Activated CD4-positive, alpha-beta T cell treated with anti-CD3 and anti-CD28 coated beads, Interleukin-2, amount 50 U/mL, for 4 hours (primary cell): ENCODE measurements at regions not wholly inside any gene's neighbourhood (a gene's known extent, or its start where the extent isn't known, plus 50 kb on each side); places are given as distances from the start of the nearest gene placed in this dataset.
"Not testable (repeated sequence)": the region's sequence is repeated elsewhere in the genome, so short reads cannot be mapped to it uniquely, and the experiment has no call there.

ENCODE experiments used
- DNase-seq, 2 experiments: peaks; one replicate each; pipeline ENCODE4 v3.0.0-alpha.2; 2020

DNA sequence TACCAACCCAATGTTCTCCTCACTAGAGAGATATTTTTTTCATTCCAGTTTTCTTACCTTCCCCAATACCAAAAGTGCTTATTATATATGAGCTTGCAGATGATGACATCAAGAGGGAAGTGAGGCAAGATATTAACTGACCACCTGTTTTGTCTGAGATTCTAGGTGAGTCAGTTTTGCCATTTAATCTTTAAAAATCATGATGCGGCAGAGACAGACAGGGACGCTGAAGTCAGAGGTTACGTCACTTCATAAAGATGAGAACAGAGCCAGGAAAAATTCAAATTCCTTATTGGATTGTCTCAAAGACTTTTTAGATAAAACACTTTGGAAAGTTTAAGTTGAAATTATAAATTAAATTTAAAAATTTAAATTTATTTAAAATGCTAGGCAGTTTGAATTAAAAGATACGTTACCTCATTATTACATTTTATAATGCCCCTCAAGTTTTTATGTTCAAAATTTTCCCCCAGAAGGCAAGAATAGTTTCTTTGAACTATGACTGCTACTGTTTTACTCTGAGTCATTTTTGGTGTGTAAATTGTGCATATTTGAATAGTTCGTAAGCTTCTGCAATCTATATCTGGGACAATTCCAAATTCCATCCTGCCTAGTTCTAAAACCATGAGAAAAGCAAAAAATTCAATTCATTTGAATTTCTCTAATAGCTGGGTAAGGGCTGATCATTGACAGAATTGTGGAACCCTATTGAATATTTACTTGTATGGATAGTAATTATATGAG is 839.6 kb upstream of the GOT2 start:
- no peak for DNase-seq

DNA sequence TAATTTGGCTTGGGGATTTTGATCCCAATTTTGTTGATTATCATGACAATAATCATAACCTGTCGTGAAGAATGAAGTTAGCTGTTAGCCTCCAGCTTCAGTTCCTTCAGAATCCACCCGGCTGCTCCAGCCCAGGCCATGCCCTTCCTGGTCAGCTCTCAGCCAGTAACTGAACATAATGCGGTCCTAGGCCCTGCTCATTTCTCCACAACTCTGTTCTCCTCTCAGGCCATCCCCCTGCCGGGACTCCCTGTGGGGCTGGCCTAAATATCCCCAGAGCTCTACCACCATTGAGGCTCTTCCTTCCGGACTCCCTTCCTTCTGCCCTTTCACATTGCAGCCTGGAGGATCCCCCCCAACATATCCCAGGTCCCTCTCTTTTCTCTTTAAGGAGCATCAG is 833.4 kb upstream of the GOT2 start:
- no peak for DNase-seq

DNA sequence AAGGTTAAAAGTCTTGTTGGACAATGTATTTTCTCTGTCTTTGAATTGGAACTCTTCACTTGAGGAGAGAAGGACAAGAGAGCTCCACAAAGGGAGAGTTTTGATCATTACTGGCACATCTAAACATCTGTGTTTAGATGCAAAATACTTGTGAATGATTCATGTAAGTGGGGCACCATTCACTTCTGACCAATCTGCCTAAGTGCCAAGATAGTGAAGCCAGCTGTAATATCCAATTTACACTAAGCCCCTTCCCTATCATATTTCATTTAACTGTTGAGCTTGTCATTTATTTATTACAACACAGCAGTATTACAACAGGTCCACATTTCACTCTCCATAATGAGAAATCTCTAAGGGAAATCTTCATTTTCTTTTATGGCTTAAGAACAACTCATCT is 832.3 kb upstream of the GOT2 start:
- DNase-seq = no peak

DNA sequence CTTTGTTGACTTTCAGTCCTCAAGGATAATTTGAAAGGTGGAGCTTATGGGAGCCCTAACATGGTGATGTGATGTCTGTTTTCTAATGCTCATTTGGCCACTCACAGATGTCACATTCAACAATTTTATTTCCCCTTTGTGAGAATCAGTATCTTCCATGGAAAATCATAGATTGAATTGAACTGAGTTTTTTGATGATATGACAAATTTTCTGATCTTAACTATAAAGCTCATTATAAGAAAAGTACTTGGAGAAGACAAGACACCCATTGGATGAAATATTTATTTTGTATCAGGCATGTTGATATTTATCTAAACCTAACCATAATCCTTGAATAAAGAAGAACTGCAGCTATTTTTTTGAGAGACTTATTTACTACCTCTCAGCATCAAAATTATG is 824.6 kb upstream of the GOT2 start:
- no peak for DNase-seq

DNA sequence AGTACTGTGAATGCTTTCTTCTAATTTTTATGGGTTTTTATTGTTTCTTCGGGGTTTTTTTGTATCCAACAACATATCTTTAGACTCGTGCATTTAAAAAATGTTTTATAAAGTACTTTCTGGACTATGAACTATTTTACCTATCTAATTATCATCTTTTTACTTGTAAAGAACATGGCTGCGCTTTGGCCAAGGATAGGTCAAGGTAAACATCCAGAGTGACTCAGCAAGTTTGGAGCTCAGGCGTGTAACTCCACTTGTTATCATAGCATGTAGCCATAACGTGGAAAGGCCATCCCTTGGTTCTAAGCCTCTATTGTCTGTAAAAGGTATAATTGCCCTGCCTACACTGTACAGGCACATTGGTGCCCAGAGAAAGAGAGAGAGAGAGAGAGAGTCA is 818.0 kb upstream of the GOT2 start:
- DNase-seq = no peak

DNA sequence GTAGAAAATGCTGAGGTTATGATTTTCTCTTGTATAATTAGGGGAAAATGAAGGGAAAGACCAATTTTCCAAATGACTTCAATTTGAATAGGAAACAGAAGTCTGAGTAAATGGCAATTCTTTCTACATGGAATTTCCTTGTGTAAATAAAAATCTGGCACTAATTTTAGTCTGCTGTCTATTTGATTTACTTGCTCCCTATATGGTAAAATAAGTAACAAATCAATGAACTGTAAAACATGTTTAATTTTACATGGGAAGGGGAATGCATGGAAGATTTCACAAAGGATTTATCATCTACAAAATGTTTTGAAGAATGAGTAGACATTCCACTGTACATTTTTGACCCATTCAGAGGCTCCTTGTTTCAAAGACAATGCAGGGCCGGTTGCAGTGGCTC is 811.6 kb upstream of the GOT2 start:
- DNase-seq = no peak

DNA sequence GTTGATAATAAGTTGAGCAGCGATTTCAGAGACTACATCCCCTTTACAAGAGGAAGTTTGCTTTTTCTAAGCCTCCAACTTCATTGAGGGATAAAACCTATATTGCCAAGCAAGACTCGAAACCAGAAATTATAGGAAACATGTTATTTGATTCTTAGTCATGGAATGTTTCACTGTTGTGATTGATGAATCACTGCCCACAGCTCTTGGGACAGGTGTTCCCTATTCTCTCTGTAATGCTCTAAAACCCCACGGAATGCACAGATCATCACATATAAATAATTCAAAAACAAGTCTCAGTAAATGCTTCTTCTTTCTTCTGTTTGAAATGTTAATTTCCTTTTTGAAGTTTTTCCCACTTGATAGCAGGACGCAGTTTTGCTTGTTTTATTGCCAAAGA is 809.5 kb upstream of the GOT2 start:
- DNase-seq = no peak

DNA sequence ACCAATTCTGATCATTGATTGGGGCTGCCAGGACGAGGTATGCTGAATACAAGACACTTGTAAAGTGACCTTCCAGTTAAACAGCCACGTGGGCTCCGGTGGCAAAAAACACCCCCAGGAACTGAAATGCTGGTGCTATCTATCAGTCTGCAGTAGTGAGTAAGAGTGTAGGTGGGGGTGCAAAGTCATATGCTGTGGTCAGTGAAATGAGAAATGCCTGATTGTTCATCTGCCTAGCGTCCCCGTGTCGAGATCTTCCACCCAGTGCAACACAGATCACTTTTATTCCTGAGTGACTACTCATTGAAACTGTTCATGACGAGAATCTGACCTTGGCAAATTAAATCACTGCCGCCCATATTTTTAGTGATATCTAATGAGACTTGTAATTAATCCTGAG is 806.5 kb upstream of the GOT2 start:
- DNase-seq = no peak

DNA sequence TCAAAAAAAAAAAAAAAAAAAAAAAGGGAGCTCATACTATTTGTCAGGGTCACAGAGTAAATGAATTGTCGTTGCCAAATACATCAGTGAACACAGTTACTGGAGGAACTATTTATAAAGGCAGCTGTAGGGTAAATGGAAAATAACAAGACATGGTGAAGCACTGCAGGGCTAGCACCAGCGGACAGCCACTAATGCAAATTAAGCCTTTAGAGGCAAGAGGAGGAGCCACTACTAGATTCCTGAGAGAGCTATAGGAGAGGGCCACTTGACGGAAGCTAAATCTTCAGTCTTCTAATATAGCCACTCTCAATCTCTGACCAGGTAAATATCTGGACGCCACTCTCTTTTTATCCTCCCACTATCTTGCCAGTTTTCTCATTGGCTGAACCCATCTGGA is 801.2 kb upstream of the GOT2 start:
- no peak for DNase-seq

DNA sequence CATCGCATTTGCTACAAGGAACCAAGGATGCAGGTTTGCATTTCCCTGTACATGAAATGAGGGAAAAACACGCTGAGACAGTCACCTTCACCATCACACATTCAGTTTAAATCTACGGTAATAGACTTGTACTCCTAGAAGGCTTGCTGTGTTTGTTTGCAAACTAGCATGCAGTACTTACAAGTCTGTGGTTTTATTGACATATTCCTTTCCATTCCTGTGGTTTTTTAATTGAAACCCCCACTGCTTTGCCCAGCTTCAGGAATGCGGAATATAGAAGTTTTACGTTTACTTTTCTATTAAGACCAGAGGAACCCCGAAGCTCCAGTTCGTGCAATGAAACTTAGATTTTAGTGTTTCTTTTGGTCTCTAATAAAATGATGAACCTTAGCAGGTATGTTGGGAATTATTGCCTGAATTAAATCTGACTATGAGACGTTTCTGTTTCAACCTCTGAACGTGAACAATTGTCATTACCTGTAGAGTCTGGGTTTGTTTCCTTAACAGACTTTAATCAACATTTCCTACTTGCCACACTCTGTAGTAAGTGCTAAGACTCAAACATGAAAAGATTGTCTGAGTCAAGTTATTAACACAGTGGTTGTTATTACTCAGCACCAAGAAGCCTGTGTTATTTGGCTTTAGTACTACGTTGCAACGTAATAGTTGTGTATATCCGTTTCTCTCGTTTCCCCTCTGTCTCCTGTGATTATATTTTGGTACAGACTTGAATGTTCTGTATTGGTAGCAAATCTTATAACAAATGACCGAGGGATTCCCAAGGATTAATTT is 793.3 kb upstream of the GOT2 start:
- DNase-seq = no peak

DNA sequence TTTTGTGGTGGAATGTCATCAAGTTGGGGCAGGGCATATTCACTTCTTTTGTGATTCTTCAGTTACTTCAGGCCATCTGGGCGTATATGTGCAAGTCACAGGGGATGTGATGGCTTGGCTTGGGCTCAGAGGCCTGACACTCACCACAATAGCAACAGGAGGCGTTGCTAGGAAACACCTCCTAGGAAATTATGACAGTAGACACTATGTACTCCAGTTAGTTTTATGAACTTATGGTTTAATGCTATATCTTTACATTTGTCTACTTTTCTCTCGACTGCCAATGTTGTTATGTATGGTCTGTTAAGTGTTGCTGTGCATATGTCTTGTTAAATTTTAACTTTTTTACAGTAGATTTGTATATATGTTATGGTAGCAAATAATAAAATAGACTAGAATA is 788.7 kb upstream of the GOT2 start:
- no peak for DNase-seq

DNA sequence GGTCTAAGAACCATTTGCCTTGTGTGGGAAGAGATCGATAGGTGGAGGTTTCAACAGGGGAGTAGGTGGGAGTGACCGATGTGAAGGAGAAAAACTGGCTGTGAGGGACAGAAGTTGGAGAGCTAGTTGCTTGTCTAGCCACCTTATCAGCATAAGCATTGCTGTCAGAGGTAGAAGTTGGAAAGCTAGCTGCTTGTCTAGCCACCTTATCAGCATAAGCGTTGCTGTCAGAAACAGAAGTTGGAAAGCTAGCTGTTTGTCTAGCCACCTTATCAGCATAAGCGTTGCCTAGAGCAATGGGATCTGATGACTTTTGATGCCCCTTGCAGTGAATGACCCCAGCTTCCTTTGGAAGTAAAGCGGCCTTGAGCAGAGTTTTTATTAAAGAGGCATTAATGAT is 784.6 kb upstream of the GOT2 start:
- not testable (repeated sequence) for DNase-seq

DNA sequence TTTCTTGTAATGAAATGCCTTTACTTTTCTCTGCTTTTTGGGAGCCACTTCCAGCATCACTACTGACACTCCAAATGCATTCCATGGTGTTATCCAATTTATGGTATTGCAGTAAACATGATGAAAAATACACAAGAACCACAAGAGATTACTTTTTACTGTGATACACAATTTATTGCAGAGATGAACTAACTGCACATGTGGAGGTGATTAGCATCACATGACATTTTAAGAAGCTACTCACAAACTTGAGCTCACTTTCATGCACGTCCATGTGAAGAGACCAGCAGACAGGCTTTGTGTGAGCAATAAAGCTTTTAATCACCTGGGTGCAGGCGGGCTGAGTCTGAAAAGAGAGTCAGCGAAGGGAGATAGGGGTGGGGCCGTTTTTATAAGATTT is 780.5 kb upstream of the GOT2 start:
- no peak for DNase-seq

DNA sequence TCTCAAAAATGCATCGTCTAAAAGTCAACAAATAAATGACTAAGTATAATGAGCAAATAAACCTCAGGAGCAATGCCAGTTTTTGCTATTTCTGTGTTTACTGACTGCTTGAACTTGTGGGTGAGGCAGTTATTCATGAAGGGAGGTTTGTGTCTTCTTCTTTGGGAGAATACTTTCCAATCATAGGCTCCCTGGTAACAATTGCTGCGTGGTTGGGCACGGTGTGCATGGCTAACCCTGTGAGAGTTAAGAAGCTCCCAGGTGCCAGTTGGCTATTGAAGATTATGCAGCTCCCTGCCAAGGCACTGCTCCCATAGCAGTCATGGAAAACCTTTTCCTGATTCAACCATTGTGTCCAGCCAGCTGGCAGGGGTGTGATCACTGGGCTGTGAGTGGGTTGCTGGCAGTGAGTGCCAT is 775.9 kb upstream of the GOT2 start:
- no peak for DNase-seq

DNA sequence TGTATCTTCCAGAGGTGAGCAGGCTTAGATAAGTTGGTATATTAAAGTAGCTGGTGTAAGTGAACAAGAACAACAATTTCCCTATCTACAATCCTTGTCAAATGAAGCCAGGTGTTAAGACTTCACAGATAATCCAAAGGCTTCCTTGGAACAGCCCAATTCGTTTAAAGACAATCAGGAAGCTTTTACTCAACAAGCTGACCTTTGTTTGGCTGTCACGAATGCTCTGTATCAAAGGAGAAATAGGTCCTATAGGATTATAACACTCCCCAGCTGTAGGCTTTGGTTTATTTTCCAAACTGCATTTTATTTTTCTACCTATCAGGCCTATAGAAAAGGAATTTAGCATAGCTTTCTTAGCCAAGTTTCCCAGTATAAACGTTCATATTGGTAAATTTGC is 766.5 kb upstream of the GOT2 start:
- DNase-seq = no peak

DNA sequence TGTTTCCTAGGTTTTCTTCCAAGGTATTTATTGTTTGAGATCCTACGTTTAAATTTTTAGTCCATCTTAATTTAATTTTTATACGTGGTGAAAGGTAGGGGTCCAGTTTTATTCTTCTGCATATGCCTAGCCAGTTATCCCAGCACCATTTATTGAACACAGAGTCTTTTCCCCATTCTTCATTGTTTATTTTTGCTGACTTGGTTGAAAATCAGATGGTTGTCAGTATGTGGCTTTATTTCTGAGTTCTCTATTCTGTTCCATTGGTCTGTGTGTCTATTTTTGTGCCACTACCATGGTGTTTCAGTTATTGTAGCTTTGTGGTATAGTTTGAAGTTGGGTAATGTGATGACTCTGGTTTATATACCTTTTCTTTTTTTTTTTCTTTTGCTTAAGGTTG is 753.0 kb upstream of the GOT2 start:
- DNase-seq = no peak

DNA sequence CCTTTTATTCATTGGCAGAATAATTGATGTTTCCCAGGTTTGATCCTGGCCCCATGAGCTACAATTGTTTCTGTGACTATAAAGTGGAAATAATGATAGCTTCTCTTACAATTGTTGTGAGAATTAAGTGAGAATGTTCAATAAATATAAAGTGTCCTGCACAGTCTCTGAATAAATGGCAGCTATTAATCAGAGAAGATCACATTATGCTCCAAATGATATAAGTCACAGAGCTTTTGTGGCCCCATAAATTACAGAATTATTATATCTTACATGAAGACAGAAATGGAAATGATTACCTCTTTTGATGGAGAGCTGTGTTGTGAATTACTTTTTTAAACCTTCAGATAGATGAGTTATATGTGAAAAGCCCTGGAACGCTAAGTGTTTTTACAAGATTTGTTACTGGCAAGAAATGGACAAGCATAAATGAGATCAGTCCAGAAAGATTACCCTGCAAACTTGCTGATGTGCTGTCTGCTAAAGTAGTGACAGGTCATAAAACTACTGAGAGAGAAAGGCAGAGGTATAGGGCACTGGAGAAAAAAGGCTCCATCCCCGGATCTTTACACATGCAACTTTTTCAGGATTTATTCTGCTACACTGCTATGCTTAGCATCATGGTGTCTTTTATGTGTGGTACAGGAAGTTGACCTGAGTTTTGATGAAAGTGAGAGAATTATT is 750.9 kb upstream of the GOT2 start:
- DNase-seq = no peak

DNA sequence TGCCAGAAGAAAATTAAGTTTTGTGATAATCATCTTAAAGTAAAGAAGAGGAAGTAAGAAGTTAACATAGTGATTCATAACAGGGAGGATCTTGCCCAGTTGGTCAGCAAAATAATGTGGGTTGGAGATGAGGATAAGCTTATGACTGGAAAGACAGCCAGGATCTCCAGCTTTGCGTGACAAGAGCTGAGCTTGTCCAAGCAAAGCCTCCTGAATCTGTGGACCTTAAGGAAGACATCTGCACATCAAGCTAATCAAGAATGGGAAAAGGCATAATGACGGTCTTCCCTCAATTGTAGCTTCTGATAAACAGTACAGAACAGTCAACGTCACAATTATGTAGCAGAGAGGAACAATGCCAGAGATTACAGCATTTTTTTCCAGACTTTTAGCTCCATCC is 744.7 kb upstream of the GOT2 start:
- no peak for DNase-seq

DNA sequence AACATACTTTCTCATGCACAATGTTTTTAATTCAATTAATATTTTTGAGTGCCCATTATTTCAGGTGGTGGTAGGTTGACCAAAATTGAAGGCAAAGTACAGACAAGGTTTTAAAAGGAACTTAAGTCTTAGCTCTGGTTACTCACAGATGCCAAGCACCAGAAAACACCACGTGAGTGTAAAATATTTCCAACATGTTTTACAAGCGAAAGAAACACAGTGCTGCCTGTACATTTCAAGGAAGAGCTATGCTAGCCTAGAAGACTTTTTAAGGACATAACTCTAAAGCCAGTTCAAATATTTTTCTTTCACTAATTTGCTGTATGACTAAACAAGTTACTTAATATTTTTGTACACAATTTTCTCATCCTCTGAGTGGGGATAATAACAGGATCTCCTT is 736.4 kb upstream of the GOT2 start:
- DNase-seq = no peak

DNA sequence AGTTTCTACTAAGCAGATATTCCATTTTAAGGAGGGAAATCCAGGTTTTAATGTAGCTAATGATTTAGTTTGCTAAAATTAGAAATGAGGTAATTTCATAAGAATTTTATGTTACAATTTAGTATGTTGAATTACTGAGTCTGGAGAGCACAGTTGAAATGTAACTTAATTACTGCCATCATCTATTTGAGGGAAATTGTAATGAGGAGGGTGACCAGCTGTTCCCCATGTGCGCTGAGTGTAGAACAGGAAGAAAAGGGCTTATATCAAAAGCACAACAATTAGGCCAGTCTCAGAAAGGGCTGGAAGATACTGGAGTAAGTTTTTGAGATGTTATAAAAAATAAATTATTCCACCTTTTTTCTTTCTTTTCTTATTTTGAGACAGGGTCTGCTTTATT is 735.1 kb upstream of the GOT2 start:
- DNase-seq = no peak

DNA sequence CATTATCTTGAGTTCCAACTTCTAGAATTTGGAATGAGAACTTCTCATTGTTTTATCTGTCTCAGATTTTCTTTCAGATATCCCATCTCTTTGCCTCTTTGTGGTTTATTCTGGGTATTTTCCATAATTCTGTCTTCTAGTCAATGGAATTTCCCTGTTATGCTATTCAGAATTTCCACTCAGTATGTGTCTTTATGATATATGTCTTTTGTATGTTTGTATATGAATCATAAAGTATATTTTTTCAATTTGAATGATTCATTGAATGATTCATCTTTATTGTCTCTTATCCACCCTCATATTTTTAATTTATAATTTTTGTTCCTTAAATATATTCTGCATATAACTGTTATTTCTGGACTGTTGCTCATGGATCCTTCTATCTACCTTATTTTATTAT is 729.7 kb upstream of the GOT2 start:
- no peak for DNase-seq

DNA sequence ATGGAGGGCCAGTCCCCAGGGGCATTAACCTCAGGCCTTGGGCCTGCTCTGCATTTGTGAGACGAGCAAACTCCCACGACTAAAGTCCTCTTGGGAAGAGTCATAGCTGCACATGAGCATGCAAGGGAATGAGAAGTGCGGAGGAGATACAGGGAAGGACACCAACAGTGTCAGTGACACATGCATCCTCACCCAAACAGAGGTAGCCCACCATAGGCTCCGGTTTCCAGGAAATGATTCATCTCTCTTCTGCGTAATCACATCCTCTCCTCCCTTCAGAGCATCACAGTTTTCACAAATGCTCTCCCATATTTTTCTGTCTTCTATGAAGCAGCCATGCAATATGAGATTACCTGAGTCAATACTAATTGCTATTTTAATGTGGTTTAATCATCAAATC is 725.7 kb upstream of the GOT2 start:
- DNase-seq = no peak

DNA sequence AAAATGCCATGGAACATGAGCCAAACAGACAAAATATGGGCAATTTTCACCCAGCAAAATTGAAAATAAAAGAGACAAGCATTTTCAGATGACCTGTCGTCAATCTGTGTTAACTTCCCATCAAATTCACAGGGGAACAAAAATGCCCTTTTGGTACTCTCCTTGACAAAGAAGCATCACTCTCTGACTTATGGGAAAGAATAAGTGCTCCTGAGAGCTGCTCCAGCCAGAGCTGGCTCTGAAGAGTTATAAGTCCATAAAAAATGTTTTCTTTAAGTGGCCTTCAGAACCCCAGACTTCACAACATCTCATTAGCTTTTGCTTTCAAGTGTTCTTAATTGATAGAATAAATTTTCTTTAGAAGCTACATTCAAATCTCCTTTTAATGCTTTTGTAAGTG is 721.4 kb upstream of the GOT2 start:
- no peak for DNase-seq

DNA sequence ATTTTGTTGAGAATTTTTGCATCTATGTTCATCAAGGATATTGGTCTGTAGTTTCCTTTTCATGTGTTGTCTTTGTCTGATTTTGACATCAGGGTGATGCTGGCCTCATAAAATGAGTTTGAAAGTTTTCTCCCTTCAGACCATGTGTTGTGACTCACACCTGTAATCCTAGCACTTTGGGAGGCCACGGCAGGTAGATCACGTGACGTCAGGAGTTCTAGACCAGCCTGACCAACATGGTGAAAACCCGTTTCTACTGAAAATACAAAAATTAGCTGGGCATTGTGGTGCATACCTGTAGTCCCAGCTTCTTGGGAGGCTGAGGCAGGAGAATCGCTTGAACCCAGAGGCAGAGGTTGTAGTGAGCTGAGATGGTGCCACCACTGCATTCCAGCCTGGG is 716.4 kb upstream of the GOT2 start:
- DNase-seq = not testable (repeated sequence)
